HepG2 (cell line): ENCODE measurements at regions not wholly inside any gene's neighbourhood (a gene's known extent, or its start where the extent isn't known, plus 50 kb on each side); places are given as distances from the start of the nearest gene placed in this dataset.

Experiments
- ATAC-seq: fragments of 200-7000 bp; cut with Tn5 transposase; 3 replicates; pipeline ENCODE4 v1.9.1; 2020; ENCODE audit warnings: mild to moderate bottlenecking, moderate library complexity
- BruUV-seq: library from RNA; stranded (reverse); fragments of 400-500 nt; replicated peaks from 2 replicates; lab custom pipeline; 2021; lab: Mats Ljungman, UMichigan
- CTCF ChIA-PET: fragments of 300-600 bp; formaldehyde crosslinking; extraction: SDS; loops from one replicate; lab custom pipeline; 2021; ENCODE audit warnings: low total read pairs, inconsistent platforms, low intra/inter-chr PET ratio; lab: Yijun Ruan, JAX
- POLR2A ChIA-PET: fragments of 350-600 bp; sonication (Branson Sonifier 250); formaldehyde crosslinking; loops from one replicate; lab custom pipeline; 2020; ENCODE audit warnings: antibody characterized with exemption, inconsistent platforms; lab: Yijun Ruan, JAX
- DNase-seq: peaks from one replicate; pipeline ENCODE4 v3.0.0-alpha.2; 2015; ENCODE audit warnings: low spot score
- FAIRE-seq: peaks from 3 replicates; lab custom pipeline; 2011; peaks lifted over from hg19 to GRCh38; lab: Jason Lieb, UNC
- H2AFZ ChIP-seq: one replicate; pipeline ENCODE4 v1.6.1; 2011; ENCODE audit warnings: low read length, inconsistent platforms
- H3K27ac ChIP-seq: fragments of 300-600 bp; 3 replicates; pipeline ENCODE4 v1.8.0; 2011; ENCODE audit warnings: mixed run types, mild to moderate bottlenecking, mixed read lengths, low read length, inconsistent platforms; ENCODE audit not compliant: insufficient read depth; ENCODE audit errors: extremely low read length
- H3K27me3 ChIP-seq, 2 experiments: fragments of 200-600 bp in 1 of 2; 2 replicates in 1 of 2; 3 replicates in 1 of 2; pipeline versions ENCODE4 v1.6.0 to v1.8.0; 2011; ENCODE audit warnings: low read length in 2 of 2, mild to moderate bottlenecking in 2 of 2, moderate library complexity in 2 of 2, inconsistent platforms in 1 of 2; ENCODE audit not compliant: insufficient read depth in 2 of 2, control insufficient read depth in 1 of 2
- H3K36me3 ChIP-seq, 2 experiments: fragments of 200-600 bp in 1 of 2; replicated peaks in 1 of 2; 2 replicates in 1 of 2; 3 replicates in 1 of 2; pipeline versions ENCODE4 v1.5.1 to v1.8.0; 2011; ENCODE audit warnings: low read length in 2 of 2, inconsistent platforms in 1 of 2; ENCODE audit not compliant: insufficient read depth in 2 of 2, control insufficient read depth in 1 of 2
- H3K4me1 ChIP-seq: 2 replicates; pipeline ENCODE4 v1.5.1; 2012; ENCODE audit warnings: low read length, inconsistent platforms; ENCODE audit not compliant: insufficient read depth
- H3K4me2 ChIP-seq: 2 replicates; pipeline ENCODE4 v1.6.0; 2011; ENCODE audit warnings: low read depth, low read length, inconsistent platforms
- H3K4me3 ChIP-seq, 3 experiments: fragments of 200-600 bp in 1 of 3; sonication (generic), shearing (Covaris generic) in 1 of 3; replicated peaks in 1 of 3; 2 replicates each; pipeline ENCODE4 v1.5.1; 2011 to 2016; ENCODE audit warnings: low read length in 3 of 3, inconsistent platforms in 2 of 3, low read depth in 2 of 3, mild to moderate bottlenecking in 2 of 3, control low read depth in 1 of 3, mixed read lengths in 1 of 3; ENCODE audit not compliant: insufficient read depth in 1 of 3
- H3K79me2 ChIP-seq: one replicate; pipeline ENCODE4 v1.6.1; 2011; ENCODE audit warnings: low read length, inconsistent platforms; ENCODE audit not compliant: insufficient read depth
- H3K9ac ChIP-seq: 2 replicates; pipeline ENCODE4 v1.6.0; 2011; ENCODE audit warnings: mild to moderate bottlenecking, low read depth, low read length, inconsistent platforms; ENCODE audit not compliant: insufficient read depth
- H3K9me3 ChIP-seq: 2 replicates; pipeline ENCODE4 v1.5.1; 2012; ENCODE audit warnings: mild to moderate bottlenecking, low read length
- H4K20me1 ChIP-seq: 2 replicates; pipeline ENCODE4 v1.6.0; 2011; ENCODE audit warnings: inconsistent platforms, mild to moderate bottlenecking, low read length, moderate library complexity; ENCODE audit not compliant: insufficient read depth
- ARID3A ChIP-seq: IDR thresholded peaks from 2 replicates; pipeline ENCODE4 v1.6.1; 2012; ENCODE audit warnings: low read depth, low read length, improper control_type of control experiment
- CTCF ChIP-seq: sonication (generic); formaldehyde crosslinking; IDR thresholded peaks from 2 replicates; pipeline ENCODE4 v1.5.0; 2020; ENCODE audit warnings: mild to moderate bottlenecking, missing genetic modification reagents, moderate library complexity
- KDM4B ChIP-seq: sonication (generic); formaldehyde crosslinking; IDR thresholded peaks from 2 replicates; pipeline ENCODE4 v1.4.0; 2020; ENCODE audit warnings: missing genetic modification reagents
- NFE2L2 ChIP-seq: fragments of 150-350 bp; IDR thresholded peaks from 2 replicates; pipeline ENCODE4 v1.6.1; 2014; ENCODE audit warnings: low read length
- RAD21 ChIP-seq: fragments of 450-650 bp; formaldehyde crosslinking; IDR thresholded peaks from 2 replicates; pipeline ENCODE4 v1.5.0; 2020; ENCODE audit warnings: mild to moderate bottlenecking
- REXO4 ChIP-seq: sonication (generic); formaldehyde crosslinking; IDR thresholded peaks from 2 replicates; pipeline ENCODE4 v1.8.0; 2022; ENCODE audit warnings: missing genetic modification reagents, mild to moderate bottlenecking, borderline replicate concordance
- SMC3 ChIP-seq: IDR thresholded peaks from 2 replicates; pipeline ENCODE4 v1.6.1; 2011; ENCODE audit warnings: low read length, improper control_type of control experiment
- STAG1 ChIP-seq: sonication (generic); formaldehyde crosslinking; IDR thresholded peaks from 2 replicates; pipeline ENCODE4 v1.4.0; 2020; ENCODE audit warnings: missing genetic modification reagents
- WGBS: methylation state at CpG from one replicate; pipeline ENCODE4 v1.1.6; 2017; ENCODE audit warnings: low lambda C conversion rate; 5-methylcytosine and 5-hydroxymethylcytosine counted together
- in situ Hi-C: cut with HindIII; loops from 2 replicates; pipeline ENCODE4 v1.10.0; 2017; ENCODE audit warnings: low pct_unique_long_range_greater_than_20kb; ENCODE audit not compliant: extremely low pct_ligation_motif_present
- intact Hi-C: fragments of 100-400 bp; cut with micrococcal nuclease; formaldehyde crosslinking; loops from one replicate; pipeline ENCODE4 v1.10.0; 2022; ENCODE audit not compliant: unreplicated experiment

- POLR2A ChIA-PET = no interaction called here
- Histone ChIP-seq H3K4me2 (no peak overlapping the region), H3K27ac (no peak overlapping the region), H3K4me1 (no peaks in the 10 kb centered on the region), H2AFZ (no peak overlapping the region), H4K20me1 (no peaks in the 10 kb centered on the region), H3K4me3 (no peak overlapping the region), H3K27me3 (peaks cover 0 to 4% of the 10 kb centered on the region in 2 experiments; a peak in 1 of 5 replicates), H3K79me2 (no peaks in the 10 kb centered on the region), H3K9me3 (no peaks in the 10 kb centered on the region), H3K9ac (no peak overlapping the region), H3K36me3 (no peaks in the 10 kb centered on the region)
- CTCF ChIA-PET = interaction anchor here (0.7 to 1.7 kb wide), 3 partner anchors 171 to 459 kb away, joined by 3 to 9 read pairs (median 3); no protein-coding TSS in a partner anchor
- intact Hi-C loops = loop anchor here (1.0 to 5.0 kb wide), 4 partner anchors 459 to 718 kb away; no protein-coding TSS in a partner anchor
- in situ Hi-C loops = loop anchor here (10.0 kb wide), 1 partner anchor 454 kb away; no protein-coding TSS in a partner anchor
- WGBS = 36% methylated on average over 7 of the region's 7 CpGs
- FAIRE-seq (peak; percentile 77), DNase-seq (peak; percentile 31), ATAC-seq (peak; percentile 48; the same call in 2 of the 3 replicates)
- BruUV-seq = no TSS peak
- TF ChIP-seq REXO4 (CRISPR knock-in tag) (no peak), NFE2L2 (peak; percentile 50; the same call in 1 of the 2 replicates), SMC3 (peak; percentile 44), STAG1 (CRISPR knock-in tag) (peak; percentile 76), RAD21 (peak; percentile 54), CTCF (CRISPR knock-in tag) (peak; percentile 71), ARID3A (0 out of 2 replicates have a peak, but pooled peaks have one; percentile 36), KDM4B (CRISPR knock-in tag) (no peak)
Observed at GRCh38 chr15:81480645-81481053, 106.6 kb upstream of the TMC3 start.
